HepG2 (cell line): ENCODE measurements at regions not wholly inside any gene's neighbourhood (a gene's known extent, or its start where the extent isn't known, plus 50 kb on each side); places are given as distances from the start of the nearest gene placed in this dataset.

Experiments
- ARID5B ChIP-seq: IDR thresholded peaks from 2 replicates; pipeline ENCODE4 v1.4.0; 2020; ENCODE audit warnings: mild to moderate bottlenecking, missing genetic modification reagents
- BRF2 ChIP-seq: sonication (generic); formaldehyde crosslinking; IDR thresholded peaks from 2 replicates; pipeline ENCODE4 v1.8.1; 2022; ENCODE audit warnings: mild to moderate bottlenecking, missing genetic modification reagents
- CREBL2 ChIP-seq: sonication (generic); formaldehyde crosslinking; IDR thresholded peaks from 2 replicates; pipeline ENCODE4 v1.8.1; 2023; ENCODE audit warnings: missing genetic modification reagents, mild to moderate bottlenecking, borderline replicate concordance
- DBP ChIP-seq: sonication (generic); formaldehyde crosslinking; IDR thresholded peaks from 2 replicates; pipeline ENCODE4 v1.4.0; 2020; ENCODE audit warnings: missing genetic modification reagents; ENCODE audit errors: not compliant biosample characterization
- FOSL2 ChIP-seq: sonication (generic); formaldehyde crosslinking; IDR thresholded peaks from 2 replicates; pipeline ENCODE4 v1.4.0; 2020; ENCODE audit warnings: missing genetic modification reagents
- MNT ChIP-seq: fragments of 450-650 bp; IDR thresholded peaks from 2 replicates; pipeline ENCODE4 v1.6.1; 2016
- RBM39 ChIP-seq: fragments of 200-400 bp; formaldehyde crosslinking; IDR thresholded peaks from one replicate; pipeline ENCODE4 v1.6.1; 2018; ENCODE audit warnings: antibody characterized with exemption, mild to moderate bottlenecking, low read depth, low read length; ENCODE audit not compliant: poor library complexity, severe bottlenecking
- SAFB2 ChIP-seq: sonication (generic); formaldehyde crosslinking; IDR thresholded peaks from 2 replicates; pipeline ENCODE4 v1.5.1; 2020; ENCODE audit warnings: missing genetic modification reagents, low read depth, mild to moderate bottlenecking, borderline replicate concordance
- SALL1 ChIP-seq: sonication (generic); formaldehyde crosslinking; IDR thresholded peaks from 2 replicates; pipeline ENCODE4 v1.8.0; 2022; ENCODE audit warnings: mild to moderate bottlenecking, missing genetic modification reagents
- SPEN ChIP-seq: sonication (generic); formaldehyde crosslinking; IDR thresholded peaks from 2 replicates; pipeline ENCODE4 v1.5.1; 2020; ENCODE audit warnings: low read depth, mild to moderate bottlenecking, missing genetic modification reagents
- SRSF4 ChIP-seq: fragments of 200-400 bp; formaldehyde crosslinking; IDR thresholded peaks from one replicate; pipeline ENCODE4 v1.6.1; 2018; ENCODE audit warnings: mild to moderate bottlenecking, low read depth, low read length, moderate library complexity; ENCODE audit not compliant: poor library complexity, severe bottlenecking
- TEAD3 ChIP-seq: optimal IDR thresholded peaks from 2 replicates; pipeline ENCODE3; 2016; ENCODE audit warnings: borderline replicate concordance
- U2AF2 ChIP-seq: fragments of 200-400 bp; formaldehyde crosslinking; IDR thresholded peaks from 2 replicates; pipeline ENCODE4 v1.6.1; 2017; ENCODE audit warnings: low read depth, mild to moderate bottlenecking, low read length
- ZNF143 ChIP-seq: sonication (generic); formaldehyde crosslinking; IDR thresholded peaks from 2 replicates; pipeline ENCODE4 v1.4.0; 2020; ENCODE audit warnings: missing genetic modification reagents
- ZNF30 ChIP-seq: sonication (generic); formaldehyde crosslinking; IDR thresholded peaks from 2 replicates; pipeline ENCODE4 v1.5.0; 2020; ENCODE audit warnings: mild to moderate bottlenecking, missing genetic modification reagents
- ZNF687 ChIP-seq: sonication (generic); formaldehyde crosslinking; IDR thresholded peaks from 2 replicates; pipeline ENCODE4 v1.5.1; 2020; ENCODE audit warnings: mild to moderate bottlenecking, missing genetic modification reagents, moderate library complexity
- ZNF7 ChIP-seq: IDR thresholded peaks from 2 replicates; pipeline ENCODE4 v1.6.1; 2016; ENCODE audit warnings: missing biosample characterization, missing genetic modification reagents

GRCh38 chr16:51057102-51057793 is 93.8 kb downstream of the SALL1 start (continued):
- TF ChIP-seq ZNF687 (CRISPR knock-in tag) (peak; percentile 30; the same call in 1 of the 2 replicates), RBM39 (no peak), ZNF143 (no peak), CREBL2 (CRISPR knock-in tag) (no peak), ZNF7 (CRISPR knock-in tag) (no peak), U2AF2 (no peak), MNT (no peak), SRSF4 (no peak), BRF2 (CRISPR knock-in tag) (no peak), SALL1 (CRISPR knock-in tag) (peak; percentile 52), ARID5B (no peak), FOSL2 (CRISPR knock-in tag) (no peak), TEAD3 (CRISPR knock-in tag) (peak; percentile 56), SAFB2 (CRISPR knock-in tag) (no peak), DBP (CRISPR knock-in tag) (no peak), ZNF30 (no peak), SPEN (CRISPR knock-in tag) (no peak)
